Naive B cell (primary cell): ENCODE measurements at regions not wholly inside any gene's neighbourhood (a gene's known extent, or its start where the extent isn't known, plus 50 kb on each side); places are given as distances from the start of the nearest gene placed in this dataset.
A peak's percentile ranks its signal among the peaks of the same experiment; 100 is the strongest.
"Not testable (repeated sequence)": the region's sequence is repeated elsewhere in the genome, so short reads cannot be mapped to it uniquely, and the experiment has no call there.

Experiments
- ATAC-seq, 2 donors: fragments of 150-1000 bp; cut with Tn5 transposase; 2 replicates each; pipeline ENCODE4 v1.10.0; 2021; ENCODE audit warnings: low read depth in 2 of 2, mild to moderate bottlenecking in 2 of 2, moderate library complexity in 2 of 2
- DNase-seq: peaks from one replicate; pipeline ENCODE4 v3.0.0; 2022
- H3K27ac Mint-ChIP-seq, 6 donors: one replicate each; pipeline ENCODE4 v1.8.0; 2020 to 2022; ENCODE audit warnings: mild to moderate bottlenecking in 6 of 6, mixed read lengths in 6 of 6, moderate library complexity in 5 of 6, inconsistent platforms in 2 of 6
- H3K27me3 Mint-ChIP-seq, 3 donors: one replicate each; pipeline ENCODE4 v1.8.0; 2021 to 2022; ENCODE audit warnings: mixed read lengths in 3 of 3, mild to moderate bottlenecking in 1 of 3
- H3K36me3 Mint-ChIP-seq, 2 donors: one replicate each; pipeline ENCODE4 v1.8.0; 2020 to 2022; ENCODE audit warnings: mixed read lengths in 2 of 2, inconsistent platforms in 1 of 2, mild to moderate bottlenecking in 1 of 2
- H3K4me1 Mint-ChIP-seq, 3 donors: one replicate each; pipeline ENCODE4 v1.8.0; 2020 to 2022; ENCODE audit warnings: mixed read lengths in 3 of 3, inconsistent platforms in 1 of 3, mild to moderate bottlenecking in 1 of 3, moderate library complexity in 1 of 3
- H3K4me3 Mint-ChIP-seq, 8 donors: one replicate each; pipeline ENCODE4 v1.8.0; 2020 to 2022; ENCODE audit warnings: mild to moderate bottlenecking in 8 of 8, mixed read lengths in 8 of 8, moderate library complexity in 8 of 8, inconsistent platforms in 2 of 8
- H3K9me3 Mint-ChIP-seq, 7 donors: one replicate each; pipeline ENCODE4 v1.8.0; 2020 to 2022; ENCODE audit warnings: mixed read lengths in 7 of 7, mild to moderate bottlenecking in 5 of 7, inconsistent platforms in 2 of 7, moderate library complexity in 1 of 7

- Mint-ChIP-seq H3K9me3 (no peaks in the 10 kb centered on the region), H3K4me3 (no peak overlapping the region), H3K27me3 (no peaks in the 10 kb centered on the region), H3K4me1 (no peaks in the 10 kb centered on the region), H3K36me3 (no peaks in the 10 kb centered on the region), H3K27ac (no peak overlapping the region)
- DNase-seq (peak; percentile 2), ATAC-seq (no peak)
Observed at GRCh38 chr11:38791346-38791961, 2193.4 kb upstream of the RAG2 start.

DNA sequence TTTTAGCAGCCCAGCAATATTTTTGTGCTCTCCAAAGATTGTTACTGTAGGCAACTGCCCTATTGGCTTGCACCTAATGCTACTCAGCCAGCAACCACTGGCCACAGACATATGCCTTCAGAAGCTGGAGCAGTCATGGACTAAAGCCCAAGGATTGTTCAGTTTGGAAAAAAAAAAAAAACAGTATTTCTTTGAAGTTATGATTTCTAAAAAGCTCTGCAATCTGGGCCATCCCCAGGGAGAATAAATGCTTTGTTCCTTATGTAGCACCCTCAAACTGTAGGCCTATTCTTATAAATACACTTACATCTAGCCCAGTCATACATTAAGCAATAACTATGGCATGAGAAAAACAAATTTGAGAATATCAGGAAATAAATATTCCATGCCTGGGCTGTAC lies 2190.5 kb upstream of the RAG2 start:
- Mint-ChIP-seq H3K27ac (no peak overlapping the region), H3K27me3 (no peaks in the 10 kb centered on the region), H3K4me1 (no peaks in the 10 kb centered on the region), H3K36me3 (no peaks in the 10 kb centered on the region), H3K9me3 (peaks cover 0 to 9% (median 0%) of the 10 kb centered on the region in 7 donors), H3K4me3 (no peak overlapping the region)
- ATAC-seq (no peak), DNase-seq (no peak)

DNA sequence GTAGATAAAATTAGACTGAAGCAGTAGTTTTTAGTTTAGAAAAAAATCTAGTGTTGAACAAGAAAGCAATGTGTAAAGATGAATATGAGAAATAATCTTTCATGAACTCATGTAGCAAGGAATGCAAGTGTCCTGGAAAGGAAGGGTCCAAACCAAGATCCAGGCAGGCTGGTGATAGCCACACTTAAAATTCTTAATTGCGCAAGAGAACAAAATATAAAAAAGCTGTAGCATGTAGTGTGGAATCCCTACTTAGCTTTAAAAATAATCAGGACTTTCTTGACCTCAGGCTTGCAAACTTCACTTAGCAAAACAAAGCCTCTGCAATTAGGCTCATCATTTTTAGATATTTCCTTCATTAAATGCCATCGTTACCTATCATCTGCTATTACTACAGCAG lies 2186.1 kb upstream of the RAG2 start:
- no peak overlapping the region for H3K4me3 Mint-ChIP-seq
- H3K36me3 Mint-ChIP-seq: no peaks in the 10 kb centered on the region
- H3K27ac Mint-ChIP-seq: no peak overlapping the region
- H3K9me3 Mint-ChIP-seq: peaks cover 0 to 18% (median 4%) of the 10 kb centered on the region in 7 donors
- ATAC-seq: no peak
- H3K4me1 Mint-ChIP-seq: no peaks in the 10 kb centered on the region
- no peaks in the 10 kb centered on the region for H3K27me3 Mint-ChIP-seq
- no peak for DNase-seq

- Mint-ChIP-seq H3K4me3 (no peak overlapping the region), H3K4me1 (no peaks in the 10 kb centered on the region), H3K36me3 (no peaks in the 10 kb centered on the region), H3K27ac (no peak overlapping the region), H3K27me3 (no peaks in the 10 kb centered on the region), H3K9me3 (peaks cover 0 to 7% (median 0%) of the 10 kb centered on the region in 7 donors)
- DNase-seq (no peak), ATAC-seq (no peak)
Observed at GRCh38 chr11:38766796-38767195, 2168.8 kb upstream of the RAG2 start.

DNA sequence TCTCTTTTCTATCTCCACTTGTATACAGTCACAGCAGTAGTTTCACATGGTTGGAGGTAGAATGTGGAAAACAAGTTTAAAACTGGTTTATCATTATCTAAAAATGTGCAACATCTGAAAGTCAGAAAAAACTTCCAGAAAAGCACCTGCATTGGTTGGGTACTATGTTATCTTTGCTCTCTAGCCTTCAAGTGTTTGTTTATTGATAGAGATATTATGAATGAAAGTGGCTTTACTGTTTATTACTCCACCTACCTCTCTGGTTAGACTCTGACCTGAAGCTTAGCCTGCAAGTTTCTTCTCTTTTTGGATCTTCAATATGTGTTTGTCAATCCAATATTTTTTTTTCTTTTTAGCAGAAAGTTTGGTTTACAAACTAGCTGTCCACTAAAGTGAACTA lies 2161.4 kb upstream of the RAG2 start:
- peaks cover 0 to 7% (median 0%) of the 10 kb centered on the region in 7 donors for H3K9me3 Mint-ChIP-seq
- no peak overlapping the region for H3K27ac Mint-ChIP-seq
- ATAC-seq (no peak), DNase-seq (no peak)
- no peaks in the 10 kb centered on the region for H3K36me3 Mint-ChIP-seq
- H3K4me1 Mint-ChIP-seq: no peaks in the 10 kb centered on the region
- no peak overlapping the region for H3K4me3 Mint-ChIP-seq
- H3K27me3 Mint-ChIP-seq: no peaks in the 10 kb centered on the region

- Mint-ChIP-seq H3K27me3 (no peaks in the 10 kb centered on the region), H3K36me3 (no peaks in the 10 kb centered on the region), H3K4me3 (no peak overlapping the region), H3K4me1 (peaks cover 0 to 3% (median 0%) of the 10 kb centered on the region in 3 donors), H3K27ac (no peak overlapping the region), H3K9me3 (peaks cover 0 to 11% (median 2%) of the 10 kb centered on the region in 7 donors)
- ATAC-seq: no peak
- no peak for DNase-seq
Observed at GRCh38 chr11:38756537-38756936, 2158.5 kb upstream of the RAG2 start.

DNA sequence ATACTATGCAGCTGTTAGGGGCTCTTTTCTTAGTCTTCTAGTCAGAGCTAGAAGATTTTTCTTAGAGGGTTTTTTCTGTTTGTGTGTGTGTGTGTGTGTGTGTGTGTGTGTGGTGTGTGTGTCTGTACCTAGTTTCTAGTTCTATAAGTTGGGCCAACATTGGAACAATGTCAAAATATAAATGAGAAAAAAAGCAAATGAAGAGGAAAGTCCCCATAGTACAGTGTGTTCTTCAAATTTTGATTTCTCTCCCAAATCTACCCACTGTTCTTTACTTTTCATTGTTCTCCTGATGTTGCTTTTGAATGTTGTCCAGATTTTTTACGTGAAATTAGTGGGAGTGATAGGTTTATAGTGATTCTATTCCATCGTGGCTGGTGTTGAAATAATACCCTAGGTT lies 2153.4 kb upstream of the RAG2 start:
- no peak overlapping the region for H3K27ac Mint-ChIP-seq
- no peaks in the 10 kb centered on the region for H3K27me3 Mint-ChIP-seq
- peaks cover 0 to 9% (median 2%) of the 10 kb centered on the region in 7 donors for H3K9me3 Mint-ChIP-seq
- no peak overlapping the region for H3K4me3 Mint-ChIP-seq
- no peaks in the 10 kb centered on the region for H3K36me3 Mint-ChIP-seq
- H3K4me1 Mint-ChIP-seq: peaks cover 0 to 9% (median 0%) of the 10 kb centered on the region in 3 donors
- DNase-seq (no peak), ATAC-seq (no peak)

DNA sequence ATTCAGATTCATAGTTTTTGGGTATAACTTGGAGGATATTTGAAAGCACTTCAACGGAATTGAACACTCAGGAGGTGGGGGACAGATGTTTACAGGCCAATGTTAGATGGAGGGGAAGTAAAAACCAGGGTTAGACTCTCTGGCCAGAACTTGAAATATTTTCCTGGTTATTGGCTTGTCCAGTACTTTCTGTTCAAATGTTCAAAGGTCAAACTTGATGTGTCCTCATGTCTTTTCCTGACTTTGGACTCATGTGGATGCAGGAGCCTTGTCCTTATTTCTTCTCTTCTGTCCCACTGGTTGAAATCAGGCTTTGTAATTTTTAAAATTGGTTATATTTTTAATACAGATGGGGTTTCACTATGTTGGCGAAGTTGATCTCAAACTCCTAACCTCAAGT lies 2148.5 kb upstream of the RAG2 start:
- not testable (repeated sequence) for H3K9me3 Mint-ChIP-seq, H3K36me3 Mint-ChIP-seq, H3K4me3 Mint-ChIP-seq, DNase-seq, H3K4me1 Mint-ChIP-seq, ATAC-seq, H3K27me3 Mint-ChIP-seq
- H3K27ac Mint-ChIP-seq: peak overlapping the region in 1 of 6 donors; percentile 69

DNA sequence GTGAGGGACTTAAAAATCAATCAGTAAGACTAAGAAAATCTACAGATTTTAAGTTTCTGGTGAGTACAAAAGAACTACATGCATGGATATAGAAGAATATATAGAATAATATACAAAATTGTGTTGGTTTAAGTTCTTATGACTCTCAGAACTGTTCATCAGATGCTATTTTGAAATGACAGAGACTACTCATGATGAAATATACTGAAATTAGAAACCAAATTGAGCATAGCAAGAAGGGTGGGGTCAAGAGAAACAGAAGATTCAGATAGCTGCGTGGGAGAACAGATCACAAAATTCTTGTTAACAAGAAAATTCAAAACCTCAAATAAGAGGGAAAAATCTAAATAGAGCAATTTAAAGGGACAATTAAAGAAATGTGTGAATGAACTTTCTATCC lies 2125.3 kb upstream of the RAG2 start:
- peaks cover 2 to 17% (median 10%) of the 10 kb centered on the region in 7 donors for H3K9me3 Mint-ChIP-seq
- no peaks in the 10 kb centered on the region for H3K4me1 Mint-ChIP-seq
- ATAC-seq: no peak
- no peaks in the 10 kb centered on the region for H3K36me3 Mint-ChIP-seq
- no peak overlapping the region for H3K4me3 Mint-ChIP-seq
- H3K27ac Mint-ChIP-seq: no peak overlapping the region
- H3K27me3 Mint-ChIP-seq: no peaks in the 10 kb centered on the region
- no peak for DNase-seq

DNA sequence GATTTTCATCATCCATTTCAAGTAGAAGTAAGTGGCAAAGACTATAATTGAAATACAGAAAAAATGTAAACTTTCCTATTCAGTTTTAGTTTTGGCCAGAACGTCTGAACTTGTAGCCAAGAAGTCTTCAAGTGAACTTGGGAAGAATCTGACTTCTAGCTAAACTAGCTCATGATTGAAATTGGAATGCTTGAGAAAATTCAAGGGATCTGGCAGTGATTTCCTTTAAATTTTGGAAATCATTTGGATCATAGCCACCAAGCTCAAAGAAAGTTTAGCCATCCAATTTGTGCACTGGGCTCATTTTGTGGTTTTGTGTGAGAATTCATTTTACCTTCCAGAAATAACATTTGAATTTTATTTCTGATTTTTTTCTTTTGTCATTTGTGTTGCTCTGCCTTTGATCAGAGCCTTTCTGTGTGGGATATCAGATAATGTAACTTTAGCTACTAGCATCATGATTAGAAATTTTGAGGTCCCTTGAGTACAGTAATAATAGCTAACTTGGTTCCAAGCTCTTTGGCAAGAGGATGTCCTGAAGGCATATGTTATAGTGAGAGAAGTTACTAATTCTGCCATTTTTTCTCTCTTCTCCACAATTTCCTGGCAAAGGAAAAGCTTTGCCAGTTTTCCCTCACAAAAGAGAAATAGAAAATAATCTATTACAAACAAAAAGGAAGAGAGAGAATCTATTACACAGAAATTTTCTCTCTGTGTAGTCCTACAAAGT lies 2123.7 kb upstream of the RAG2 start:
- peaks cover 0 to 20% (median 4%) of the 10 kb centered on the region in 7 donors for H3K9me3 Mint-ChIP-seq
- H3K27me3 Mint-ChIP-seq: no peaks in the 10 kb centered on the region
- H3K27ac Mint-ChIP-seq: no peak overlapping the region
- no peaks in the 10 kb centered on the region for H3K4me1 Mint-ChIP-seq
- H3K36me3 Mint-ChIP-seq: no peaks in the 10 kb centered on the region
- DNase-seq: no peak
- ATAC-seq: no peak
- H3K4me3 Mint-ChIP-seq: no peak overlapping the region

DNA sequence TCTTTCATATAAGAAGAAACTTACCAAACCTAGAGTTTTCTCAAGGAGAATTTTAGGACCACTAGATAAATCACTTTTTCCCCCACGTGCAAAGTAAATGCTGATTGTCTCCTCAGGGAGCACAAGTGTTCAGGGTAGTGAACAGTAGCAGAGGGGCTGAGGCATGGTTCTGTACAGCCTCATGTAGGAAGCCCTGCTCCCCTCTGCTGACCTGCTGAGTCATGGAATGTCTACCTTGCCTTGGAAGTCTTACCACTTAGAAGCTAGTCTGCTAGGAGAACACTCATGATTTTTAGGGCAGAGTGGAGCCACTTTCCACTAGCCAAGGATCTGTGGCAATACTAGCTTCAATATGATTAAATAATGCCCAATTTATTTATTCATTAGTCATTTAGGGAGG lies 2120.6 kb upstream of the RAG2 start:
- no peak for ATAC-seq
- Mint-ChIP-seq H3K4me1 (no peaks in the 10 kb centered on the region), H3K27ac (no peak overlapping the region), H3K9me3 (peaks cover 2 to 13% (median 4%) of the 10 kb centered on the region in 7 donors), H3K4me3 (no peak overlapping the region), H3K36me3 (no peaks in the 10 kb centered on the region), H3K27me3 (no peaks in the 10 kb centered on the region)
- DNase-seq: no peak

DNA sequence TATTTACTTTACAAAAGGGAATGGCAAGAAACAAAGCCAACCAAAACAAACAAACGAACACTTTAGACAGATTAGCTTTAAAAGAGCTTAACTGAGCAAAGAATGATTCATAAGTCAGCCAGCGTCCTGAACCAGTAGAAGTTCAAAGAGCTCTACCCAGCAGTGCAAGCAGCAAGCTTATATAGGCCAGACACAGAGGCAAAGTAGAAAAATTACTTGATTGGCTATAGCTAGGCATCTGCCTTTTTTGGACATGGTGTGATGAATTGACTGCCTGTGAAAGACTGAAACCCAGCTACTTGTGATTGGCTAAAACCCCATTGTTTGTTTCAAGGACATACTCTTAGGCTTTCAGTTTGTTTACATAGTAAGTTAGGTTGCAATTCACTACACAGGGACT lies 2120.0 kb upstream of the RAG2 start:
- Mint-ChIP-seq H3K27ac (no peak overlapping the region), H3K9me3 (peaks cover 2 to 11% (median 4%) of the 10 kb centered on the region in 7 donors), H3K36me3 (no peaks in the 10 kb centered on the region), H3K27me3 (no peaks in the 10 kb centered on the region), H3K4me3 (no peak overlapping the region), H3K4me1 (no peaks in the 10 kb centered on the region)
- ATAC-seq: no peak
- no peak for DNase-seq

DNA sequence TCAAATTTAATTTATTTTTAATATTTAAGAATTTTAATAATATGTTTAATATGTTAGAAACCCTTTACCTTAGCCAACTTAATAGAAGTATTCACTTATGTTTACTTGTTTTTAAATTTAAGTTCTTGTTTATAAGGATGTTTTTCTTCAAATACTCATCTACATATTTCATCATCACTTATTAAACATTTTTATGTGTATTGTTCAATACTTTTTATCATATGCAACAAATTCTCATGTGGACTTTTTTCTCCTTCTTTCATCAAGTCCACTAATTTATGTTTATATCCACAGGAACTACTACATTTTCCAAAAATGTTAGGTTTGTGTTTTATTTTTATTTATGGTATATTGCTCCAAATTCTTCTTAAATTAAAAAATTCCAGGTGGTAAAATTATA lies 2113.1 kb upstream of the RAG2 start:
- no peak for DNase-seq
- Mint-ChIP-seq H3K9me3 (peaks cover 0 to 9% (median 4%) of the 10 kb centered on the region in 7 donors), H3K4me1 (no peaks in the 10 kb centered on the region), H3K27me3 (no peaks in the 10 kb centered on the region), H3K4me3 (no peak overlapping the region), H3K36me3 (no peaks in the 10 kb centered on the region), H3K27ac (no peak overlapping the region)
- no peak for ATAC-seq

GRCh38 chr11:38710262-38710661 lies 2112.2 kb upstream of the RAG2 start:
- no peaks in the 10 kb centered on the region for H3K4me1 Mint-ChIP-seq
- peaks cover 0 to 11% (median 4%) of the 10 kb centered on the region in 7 donors for H3K9me3 Mint-ChIP-seq
- no peak overlapping the region for H3K27ac Mint-ChIP-seq
- no peak for DNase-seq
- no peak for ATAC-seq
- no peaks in the 10 kb centered on the region for H3K36me3 Mint-ChIP-seq
- no peaks in the 10 kb centered on the region for H3K27me3 Mint-ChIP-seq
- no peak overlapping the region for H3K4me3 Mint-ChIP-seq
